ENCODE measurements at regions not wholly inside any gene's neighbourhood (a gene's known extent, or its start where the extent isn't known, plus 50 kb on each side); places are given as distances from the start of the nearest gene placed in this dataset.
A peak's percentile ranks its signal among the peaks of the same experiment; 100 is the strongest.

GRCh38 chr2:58313926-58314325, 72.8 kb upstream of the FANCL start:
- TF ChIP-seq CTCF (IDR thresholded peaks at IDR 0.05; ENCODE audit: low read length) (no peak), EZH2phosphoT487 (IDR thresholded peaks at IDR 0.05; ENCODE audit: low read length) (no peak), EZH2 (optimal IDR thresholded peaks at IDR 0.05; ENCODE audit: low read depth, low read length) (no peak)
- H3K27me3 ChIP-seq (replicated peaks; ENCODE audit: insufficient read depth, low read length): no peaks in the 10 kb centered on the region

GRCh38 chr2:58308435-58308834, 67.3 kb upstream of the FANCL start:
- no peaks in the 10 kb centered on the region for H3K27me3 ChIP-seq (replicated peaks; ENCODE audit: insufficient read depth, low read length)
- peak overlapping the region; percentile 6; the same call in 1 of the 2 replicates for H3K4me2 ChIP-seq (ENCODE audit: low read depth, low read length)
- H2AFZ ChIP-seq (ENCODE audit: low read length): no peak overlapping the region
- no peak overlapping the region for H3K9ac ChIP-seq (ENCODE audit: low read length)
- no peaks in the 10 kb centered on the region for H3F3A ChIP-seq (ENCODE audit: insufficient read depth, low read length)
- peaks cover 8% of the 10 kb centered on the region; the same call in 1 of the 2 replicates for H3K4me1 ChIP-seq (ENCODE audit: low read length)
- no peaks in the 10 kb centered on the region for H3K79me2 ChIP-seq (ENCODE audit: low read length)
- H3K9me2 ChIP-seq (replicated peaks; ENCODE audit: insufficient read depth, low read length): no peaks in the 10 kb centered on the region
- H3K36me3 ChIP-seq (replicated peaks; ENCODE audit: insufficient read depth, low read length): no peaks in the 10 kb centered on the region
- TF ChIP-seq EZH2 (optimal IDR thresholded peaks at IDR 0.05; ENCODE audit: low read depth, low read length): no peak
- no peak for TF ChIP-seq EZH2phosphoT487 (IDR thresholded peaks at IDR 0.05; ENCODE audit: low read length)
- TF ChIP-seq CTCF (IDR thresholded peaks at IDR 0.05; ENCODE audit: low read length): no peak
- H3K9me3 ChIP-seq (replicated peaks; ENCODE audit: insufficient read depth, low read length): no peaks in the 10 kb centered on the region
- no peak overlapping the region for H3K27ac ChIP-seq (ENCODE audit: low read length)
- H4K20me1 ChIP-seq (ENCODE audit: insufficient read depth, low read length): no peaks in the 10 kb centered on the region
- peak; percentile 22 for DNase-seq
- no peak overlapping the region for H3K4me3 ChIP-seq (ENCODE audit: low read length)

More at GRCh38 chr2:58313926-58314325, 72.8 kb upstream of the FANCL start:
- Histone ChIP-seq H3K4me3 (ENCODE audit: low read length) (no peak overlapping the region), H3K9ac (ENCODE audit: low read length) (no peak overlapping the region), H3K9me2 (replicated peaks; ENCODE audit: insufficient read depth, low read length) (no peaks in the 10 kb centered on the region), H3K36me3 (replicated peaks; ENCODE audit: insufficient read depth, low read length) (no peaks in the 10 kb centered on the region), H4K20me1 (ENCODE audit: insufficient read depth, low read length) (no peaks in the 10 kb centered on the region), H3F3A (ENCODE audit: insufficient read depth, low read length) (no peaks in the 10 kb centered on the region), H3K4me2 (ENCODE audit: low read depth, low read length) (no peak overlapping the region), H3K27ac (ENCODE audit: low read length) (no peak overlapping the region), H3K9me3 (replicated peaks; ENCODE audit: insufficient read depth, low read length) (no peaks in the 10 kb centered on the region), H3K4me1 (ENCODE audit: low read length) (no peaks in the 10 kb centered on the region), H3K79me2 (ENCODE audit: low read length) (no peaks in the 10 kb centered on the region), H2AFZ (ENCODE audit: low read length) (no peak overlapping the region)
- DNase-seq: no peak

- Histone ChIP-seq H3K9ac (ENCODE audit: low read length) (no peak overlapping the region), H4K20me1 (ENCODE audit: insufficient read depth, low read length) (no peaks in the 10 kb centered on the region), H2AFZ (ENCODE audit: low read length) (no peak overlapping the region), H3K4me2 (ENCODE audit: low read depth, low read length) (no peak overlapping the region), H3K79me2 (ENCODE audit: low read length) (no peaks in the 10 kb centered on the region), H3F3A (ENCODE audit: insufficient read depth, low read length) (no peaks in the 10 kb centered on the region), H3K27ac (ENCODE audit: low read length) (no peak overlapping the region), H3K36me3 (replicated peaks; ENCODE audit: insufficient read depth, low read length) (no peaks in the 10 kb centered on the region), H3K4me1 (ENCODE audit: low read length) (peaks cover 8% of the 10 kb centered on the region; the same call in 1 of the 2 replicates), H3K4me3 (ENCODE audit: low read length) (no peak overlapping the region), H3K27me3 (replicated peaks; ENCODE audit: insufficient read depth, low read length) (no peaks in the 10 kb centered on the region), H3K9me3 (replicated peaks; ENCODE audit: insufficient read depth, low read length) (no peaks in the 10 kb centered on the region), H3K9me2 (replicated peaks; ENCODE audit: insufficient read depth, low read length) (no peaks in the 10 kb centered on the region)
- no peak for TF ChIP-seq EZH2phosphoT487 (IDR thresholded peaks at IDR 0.05; ENCODE audit: low read length)
- TF ChIP-seq EZH2 (optimal IDR thresholded peaks at IDR 0.05; ENCODE audit: low read depth, low read length): no peak
- no peak for TF ChIP-seq CTCF (IDR thresholded peaks at IDR 0.05; ENCODE audit: low read length)
- DNase-seq: no peak
Measured at GRCh38 chr2:58304843-58305242, 63.7 kb upstream of the FANCL start.

Data from MM.1S (cell line).